ENCODE measurements at regions not wholly inside any gene's neighbourhood (a gene's known extent, or its start where the extent isn't known, plus 50 kb on each side); places are given as distances from the start of the nearest gene placed in this dataset.

GRCh38 chr14:76664790-76665189, 96.5 kb upstream of the VASH1 start:
- intact Hi-C loops (cut with micrococcal nuclease): no loop called here

- intact Hi-C loops (cut with micrococcal nuclease): no loop called here
Measured at GRCh38 chr14:76666746-76667145, 94.5 kb upstream of the VASH1 start.

- intact Hi-C loops (cut with micrococcal nuclease): no loop called here
Measured at GRCh38 chr14:76669770-76670169, 91.5 kb upstream of the VASH1 start.

GRCh38 chr14:76672123-76672522, 89.1 kb upstream of the VASH1 start:
- intact Hi-C loops (cut with micrococcal nuclease): no loop called here

GRCh38 chr14:76673261-76673660, 88.0 kb upstream of the VASH1 start:
- intact Hi-C loops (cut with micrococcal nuclease): no loop called here

- intact Hi-C loops (cut with micrococcal nuclease): no loop called here
Measured at GRCh38 chr14:76675046-76675445, 86.2 kb upstream of the VASH1 start.

GRCh38 chr14:76676539-76676938, 84.7 kb upstream of the VASH1 start:
- intact Hi-C loops (cut with micrococcal nuclease): no loop called here

GRCh38 chr14:76677534-76678145, 83.6 kb upstream of the VASH1 start:
- intact Hi-C loops (cut with micrococcal nuclease): no loop called here

- intact Hi-C loops (cut with micrococcal nuclease): no loop called here
Measured at GRCh38 chr14:76678244-76678800, 82.9 kb upstream of the VASH1 start.

GRCh38 chr14:76682367-76682766, 78.9 kb upstream of the VASH1 start:
- intact Hi-C loops (cut with micrococcal nuclease): no loop called here

- intact Hi-C loops (cut with micrococcal nuclease): no loop called here
Measured at GRCh38 chr14:76686646-76687045, 74.6 kb upstream of the VASH1 start.

- intact Hi-C loops (cut with micrococcal nuclease): no loop called here
Measured at GRCh38 chr14:76687611-76688382, 73.5 kb upstream of the VASH1 start.

- intact Hi-C loops (cut with micrococcal nuclease): no loop called here
Measured at GRCh38 chr14:76688383-76688671, 72.9 kb upstream of the VASH1 start.

GRCh38 chr14:76690502-76691105, 70.7 kb upstream of the VASH1 start:
- intact Hi-C loops (cut with micrococcal nuclease): no loop called here

GRCh38 chr14:76694106-76694505, 67.2 kb upstream of the VASH1 start:
- intact Hi-C loops (cut with micrococcal nuclease): no loop called here

- intact Hi-C loops (cut with micrococcal nuclease): no loop called here
Measured at GRCh38 chr14:76695263-76695920, 65.9 kb upstream of the VASH1 start.

- intact Hi-C loops (cut with micrococcal nuclease): no loop called here
Measured at GRCh38 chr14:76696361-76696760, 64.9 kb upstream of the VASH1 start.

GRCh38 chr14:76696791-76697190, 64.5 kb upstream of the VASH1 start:
- intact Hi-C loops (cut with micrococcal nuclease): no loop called here

- intact Hi-C loops (cut with micrococcal nuclease): no loop called here
Measured at GRCh38 chr14:76697246-76697905, 63.9 kb upstream of the VASH1 start.

GRCh38 chr14:76698191-76698590, 63.1 kb upstream of the VASH1 start:
- intact Hi-C loops (cut with micrococcal nuclease): no loop called here

- intact Hi-C loops (cut with micrococcal nuclease): no loop called here
Measured at GRCh38 chr14:76698631-76699030, 62.6 kb upstream of the VASH1 start.

Measured in T-helper 1 cell treated with Interleukin-12 subunit alpha and Interleukin-12 subunit beta and Interleukin-4 antibody, amounts not matched to agents 30 ng/mL and 1 ng/mL, for 36 hours (primary cell).